HTR-8/SVneo (cell line): ENCODE measurements at regions not wholly inside any gene's neighbourhood (a gene's known extent, or its start where the extent isn't known, plus 50 kb on each side); places are given as distances from the start of the nearest gene placed in this dataset.
"Not testable (repeated sequence)": the region's sequence is repeated elsewhere in the genome, so short reads cannot be mapped to it uniquely, and the experiment has no call there.

Source experiments
- DNase-seq: peaks from one replicate; pipeline ENCODE4 v3.0.0; 2011; ENCODE audit warnings: low spot score, mixed read lengths; ENCODE audit not compliant: insufficient read length
- FAIRE-seq: peaks from 2 replicates; lab custom pipeline; 2011; peaks lifted over from hg19 to GRCh38; lab: Jason Lieb, UNC

GRCh38 chr3:75507956-75508355 lies 156.2 kb upstream of the FRG2C start:
- not testable (repeated sequence) for DNase-seq, FAIRE-seq

- DNase-seq, FAIRE-seq: not testable (repeated sequence)
Observed at GRCh38 chr3:75527657-75528056, 136.5 kb upstream of the FRG2C start.

- not testable (repeated sequence) for DNase-seq
- peak; percentile 72 for FAIRE-seq
Observed at GRCh38 chr3:75552095-75552494, 112.0 kb upstream of the FRG2C start.

GRCh38 chr3:75564427-75564826 lies 99.7 kb upstream of the FRG2C start:
- DNase-seq, FAIRE-seq: not testable (repeated sequence)

DNA sequence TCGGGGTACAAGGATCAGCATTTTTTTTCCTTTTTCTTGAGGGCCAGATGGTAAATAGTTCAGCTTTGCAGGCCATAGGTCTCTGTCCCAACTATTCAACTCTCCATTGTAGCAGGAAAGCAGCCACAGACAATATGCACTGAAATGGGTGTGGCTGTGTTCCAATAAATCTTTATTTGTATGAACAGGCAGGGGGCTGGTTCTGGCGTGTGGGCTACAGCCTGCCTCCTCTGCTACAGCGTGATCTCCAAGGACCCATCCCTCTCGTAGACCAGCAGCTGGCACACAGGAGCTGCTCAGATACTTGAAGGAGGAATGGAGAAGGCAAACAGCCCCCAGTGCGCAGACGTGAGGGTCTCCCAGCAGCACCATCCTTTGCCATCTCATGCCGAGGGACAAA lies 91.8 kb upstream of the FRG2C start:
- not testable (repeated sequence) for FAIRE-seq, DNase-seq

DNA sequence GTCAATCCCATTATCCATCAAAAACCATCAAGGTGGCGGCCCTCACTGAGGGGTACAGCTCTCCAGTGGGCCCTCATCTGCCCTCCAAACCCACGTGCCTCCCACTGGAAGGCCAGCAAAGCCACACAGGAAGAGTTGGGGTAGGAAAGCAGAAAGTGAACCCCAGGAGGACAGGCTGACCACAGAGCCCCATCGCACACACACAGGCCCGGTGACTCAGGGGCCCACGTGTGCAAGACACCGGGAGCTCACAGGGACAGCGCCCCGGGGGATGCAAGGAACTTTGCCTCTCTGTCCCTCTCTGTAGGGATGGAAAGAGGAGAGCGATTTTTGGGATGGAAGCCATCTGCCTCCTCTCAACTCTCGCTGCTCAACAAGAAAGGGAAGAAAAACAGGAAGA lies 85.0 kb upstream of the FRG2C start:
- FAIRE-seq, DNase-seq: not testable (repeated sequence)

GRCh38 chr3:75579536-75579935 lies 84.6 kb upstream of the FRG2C start:
- FAIRE-seq, result not testable (repeated sequence)

DNA sequence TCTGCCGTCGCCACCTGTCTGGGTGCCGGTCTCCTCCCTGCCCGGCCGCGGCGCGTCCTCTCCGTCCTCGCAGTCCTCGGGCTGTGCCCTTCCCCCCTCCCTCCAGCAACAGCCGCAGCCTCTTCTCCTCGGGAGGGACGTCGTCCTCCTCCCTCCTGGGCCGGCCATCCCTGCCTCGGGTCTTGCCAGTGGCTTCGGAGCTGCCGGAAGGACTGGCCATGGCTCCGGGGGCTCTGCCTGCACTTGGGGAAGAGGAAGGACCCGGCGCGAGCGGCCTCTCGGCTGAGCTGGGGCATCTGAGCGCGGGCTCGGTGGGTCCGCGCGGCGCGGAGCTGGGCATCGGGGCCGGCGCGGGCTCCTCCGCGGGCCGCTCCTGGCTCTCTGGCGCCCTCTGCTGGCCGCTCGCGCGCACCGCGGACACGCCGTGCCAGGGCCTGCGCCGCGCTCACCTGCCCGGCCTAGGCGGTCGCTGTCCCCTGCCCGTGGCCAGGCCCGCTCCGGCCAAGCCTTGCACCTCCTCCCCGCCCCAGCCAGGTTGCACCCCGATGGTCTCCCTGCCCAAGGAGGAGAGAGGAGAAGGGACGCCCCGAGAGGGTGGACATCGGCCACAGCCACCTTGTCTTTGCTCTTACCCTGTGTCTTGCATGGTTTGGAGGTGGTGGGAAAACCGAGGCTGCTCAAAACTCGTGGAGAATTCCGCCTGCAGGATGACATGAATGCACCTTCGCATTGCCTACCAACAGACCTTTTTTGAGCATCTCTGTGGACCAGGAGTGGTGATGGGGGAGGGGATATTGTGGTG lies 83.9 kb upstream of the FRG2C start:
- not testable (repeated sequence) for FAIRE-seq
- peak; percentile 14 for DNase-seq

More at GRCh38 chr3:75579536-75579935, 84.6 kb upstream of the FRG2C start:
- not testable (repeated sequence) for DNase-seq

GRCh38 chr3:75582536-75582935 lies 81.6 kb upstream of the FRG2C start:
- DNase-seq, FAIRE-seq: not testable (repeated sequence)

DNA sequence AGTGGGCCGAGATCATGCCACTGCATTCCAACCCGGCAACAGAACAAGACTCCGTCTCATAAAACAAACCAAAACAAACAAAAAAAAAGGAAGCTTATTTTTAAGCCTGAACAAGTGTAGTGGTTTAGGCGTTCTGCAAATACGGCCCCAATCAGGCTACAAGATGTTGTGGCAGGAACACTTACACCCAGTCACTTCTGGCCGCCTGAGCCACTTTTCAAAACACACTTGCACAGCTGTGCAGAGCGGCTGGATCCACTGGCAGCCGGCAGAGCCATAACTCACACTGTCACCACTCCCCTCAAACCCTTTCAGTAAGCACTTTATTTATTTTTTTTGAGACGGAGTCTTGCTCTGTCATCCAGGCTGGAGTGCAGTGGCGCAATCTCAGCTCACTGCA lies 81.0 kb upstream of the FRG2C start:
- not testable (repeated sequence) for DNase-seq, FAIRE-seq

DNA sequence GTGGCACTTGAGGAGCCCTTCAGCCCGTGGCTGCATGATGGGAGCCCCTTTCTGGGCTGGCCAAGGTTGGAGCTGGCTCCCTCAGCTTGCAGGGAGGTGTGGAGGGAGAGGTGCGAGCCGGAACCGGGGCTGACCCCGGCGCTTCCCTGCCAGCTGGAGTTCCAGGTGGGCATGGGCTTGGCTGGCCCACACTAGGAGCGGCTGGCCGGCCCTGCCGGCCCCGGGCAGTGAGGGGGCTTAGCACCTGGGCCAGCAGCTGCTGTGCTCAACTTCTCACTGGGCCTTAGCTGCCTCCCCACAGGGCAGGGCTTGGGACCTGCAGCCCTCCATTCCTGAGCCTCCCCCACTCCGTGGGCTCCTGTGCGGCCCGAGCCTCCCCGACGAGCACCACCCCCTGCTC lies 76.4 kb upstream of the FRG2C start:
- not testable (repeated sequence) for DNase-seq, FAIRE-seq

GRCh38 chr3:75590382-75590781 lies 73.7 kb upstream of the FRG2C start:
- DNase-seq, FAIRE-seq: not testable (repeated sequence)

DNA sequence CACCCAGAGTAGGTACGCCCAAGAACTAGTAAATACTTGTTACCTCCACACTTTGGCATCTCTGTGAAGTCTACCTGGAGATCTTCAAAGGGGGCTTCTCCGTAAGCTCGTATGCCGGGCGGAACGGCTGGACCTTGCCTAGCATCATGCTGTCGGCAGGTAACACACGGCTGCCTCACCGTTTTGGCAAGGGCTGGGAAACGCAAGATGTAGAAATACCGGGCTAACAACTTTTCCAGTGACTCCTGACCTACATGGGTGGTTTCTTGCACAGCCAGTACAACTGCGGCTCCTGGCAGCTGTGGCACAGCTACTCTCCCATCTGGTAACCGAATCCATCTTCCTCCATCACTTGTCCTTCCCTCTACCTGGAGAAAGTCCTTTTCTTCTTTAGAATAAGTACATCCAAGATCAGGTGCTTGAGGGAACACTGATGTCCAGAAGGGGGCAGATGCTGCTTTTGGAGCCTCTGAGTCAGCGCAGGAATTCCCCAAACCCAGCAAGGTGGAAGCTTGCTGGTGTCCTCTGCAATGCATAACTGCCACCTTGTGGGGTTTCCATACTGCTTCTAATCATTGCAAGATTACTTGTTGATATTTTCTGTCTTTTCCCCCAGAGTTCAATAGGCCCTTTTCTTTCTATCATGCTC lies 59.7 kb upstream of the FRG2C start:
- DNase-seq, FAIRE-seq: not testable (repeated sequence)

- not testable (repeated sequence) for FAIRE-seq, DNase-seq
Observed at GRCh38 chr3:75607996-75608395, 56.1 kb upstream of the FRG2C start.

DNA sequence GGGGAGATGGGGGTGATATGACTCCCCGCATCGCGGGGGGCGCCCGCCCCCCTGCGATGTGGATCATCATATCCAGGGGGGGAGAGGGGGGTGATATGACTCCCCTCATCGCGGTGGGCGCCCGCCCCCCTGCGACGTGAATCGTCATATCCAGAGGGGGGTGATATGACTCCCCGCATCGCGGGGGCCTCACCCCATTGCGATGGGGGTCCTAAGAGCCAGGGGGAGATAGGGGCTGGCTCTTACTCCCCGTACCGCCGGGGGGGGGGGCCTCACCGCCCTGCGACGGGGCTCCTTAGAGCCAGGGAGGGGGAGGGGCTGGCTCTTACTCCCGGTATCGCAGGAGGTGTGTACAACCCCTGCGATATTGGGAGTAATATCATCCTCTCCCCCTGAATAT lies 54.5 kb upstream of the FRG2C start:
- not testable (repeated sequence) for DNase-seq, FAIRE-seq

- DNase-seq (no peak), FAIRE-seq (no peak)
Observed at GRCh38 chr3:75610773-75611172, 53.4 kb upstream of the FRG2C start.

DNA sequence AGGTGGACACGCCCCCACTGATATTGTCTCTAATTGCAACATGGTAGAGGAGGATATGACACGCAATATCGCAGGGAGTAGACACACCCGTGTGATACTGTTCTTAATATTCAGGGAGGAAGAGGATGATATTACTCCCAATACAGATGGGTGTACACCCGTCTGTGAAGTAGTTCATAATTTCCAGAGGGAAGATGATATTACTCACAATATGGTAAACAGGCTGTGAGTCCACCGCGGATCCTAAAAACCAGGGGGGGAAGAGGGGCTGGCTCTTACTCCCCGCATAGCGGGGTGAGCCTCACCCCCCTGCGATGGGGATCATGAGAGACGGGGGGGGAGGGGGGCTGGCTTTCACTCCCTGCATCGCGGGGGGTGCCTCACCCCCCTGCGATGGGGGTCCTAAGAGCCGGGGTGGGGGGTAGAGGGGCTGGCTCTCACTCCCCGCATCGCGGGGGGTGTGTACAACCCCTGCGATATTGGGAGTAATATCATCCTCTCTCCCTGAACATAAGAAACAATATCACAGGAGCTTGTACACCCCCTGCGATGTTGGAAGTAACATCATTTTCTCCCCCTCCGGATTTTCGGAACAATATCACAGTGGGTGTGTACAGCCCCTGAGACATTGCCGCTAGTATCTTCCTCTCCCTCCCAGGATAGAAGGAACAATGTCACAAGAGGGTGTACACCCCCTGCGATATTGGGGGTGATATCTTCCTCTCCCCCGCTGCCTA lies 52.2 kb upstream of the FRG2C start:
- not testable (repeated sequence) for DNase-seq, FAIRE-seq
